ENCODE measurements at regions not wholly inside any gene's neighbourhood (a gene's known extent, or its start where the extent isn't known, plus 50 kb on each side); places are given as distances from the start of the nearest gene placed in this dataset.

DNA sequence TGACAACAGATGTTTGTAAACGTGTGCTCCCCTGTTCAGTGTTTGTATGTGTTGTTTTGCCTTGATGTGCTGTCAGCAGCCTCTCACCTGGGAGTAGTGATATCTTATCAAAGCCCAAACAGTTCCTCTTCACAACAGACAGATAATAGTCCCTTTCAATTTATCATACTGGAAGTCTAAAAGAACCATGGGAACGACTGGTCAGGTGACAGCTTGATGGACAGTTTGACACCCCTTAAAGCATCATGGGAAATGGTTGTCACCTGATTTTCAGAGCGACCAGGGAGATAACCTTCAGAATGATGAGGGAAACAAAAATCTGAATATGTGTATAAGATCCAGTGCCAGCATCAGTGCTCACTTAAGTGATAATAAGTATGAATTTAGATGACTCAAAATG is 146.3 kb upstream of the SOX2 start:
- Histone ChIP-seq H3K27ac (ENCODE audit: low read length) (no peak overlapping the region), H3K36me3 (ENCODE audit: insufficient read depth, low read length) (no peaks in the 10 kb centered on the region), H3K9me3 (ENCODE audit: insufficient read depth, low read length, severe bottlenecking) (no peaks in the 10 kb centered on the region), H3K79me2 (ENCODE audit: insufficient read depth, low read length) (no peaks in the 10 kb centered on the region), H3K4me3 (ENCODE audit: low read depth in 1 of 2, low read length in 2 of 2) (no peak overlapping the region), H3K27me3 (ENCODE audit: insufficient read depth, low read length, poor library complexity) (no peaks in the 10 kb centered on the region), H4K20me1 (ENCODE audit: insufficient read depth, low read length) (no peaks in the 10 kb centered on the region), H3K9ac (ENCODE audit: low read depth, low read length) (no peak overlapping the region), H3K4me1 (ENCODE audit: insufficient read depth, low read length) (no peaks in the 10 kb centered on the region), H3K4me2 (ENCODE audit: insufficient read depth, low read length) (no peak overlapping the region), H2AFZ (ENCODE audit: low read depth, low read length) (no peak overlapping the region)
- TF ChIP-seq, protein P1, sequence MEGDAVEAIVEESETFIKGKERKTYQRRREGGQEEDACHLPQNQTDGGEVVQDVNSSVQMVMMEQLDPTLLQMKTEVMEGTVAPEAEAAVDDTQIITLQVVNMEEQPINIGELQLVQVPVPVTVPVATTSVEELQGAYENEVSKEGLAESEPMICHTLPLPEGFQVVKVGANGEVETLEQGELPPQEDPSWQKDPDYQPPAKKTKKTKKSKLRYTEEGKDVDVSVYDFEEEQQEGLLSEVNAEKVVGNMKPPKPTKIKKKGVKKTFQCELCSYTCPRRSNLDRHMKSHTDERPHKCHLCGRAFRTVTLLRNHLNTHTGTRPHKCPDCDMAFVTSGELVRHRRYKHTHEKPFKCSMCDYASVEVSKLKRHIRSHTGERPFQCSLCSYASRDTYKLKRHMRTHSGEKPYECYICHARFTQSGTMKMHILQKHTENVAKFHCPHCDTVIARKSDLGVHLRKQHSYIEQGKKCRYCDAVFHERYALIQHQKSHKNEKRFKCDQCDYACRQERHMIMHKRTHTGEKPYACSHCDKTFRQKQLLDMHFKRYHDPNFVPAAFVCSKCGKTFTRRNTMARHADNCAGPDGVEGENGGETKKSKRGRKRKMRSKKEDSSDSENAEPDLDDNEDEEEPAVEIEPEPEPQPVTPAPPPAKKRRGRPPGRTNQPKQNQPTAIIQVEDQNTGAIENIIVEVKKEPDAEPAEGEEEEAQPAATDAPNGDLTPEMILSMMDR (IDR thresholded peaks at IDR 0.05; ENCODE audit: borderline replicate concordance, extremely low read depth, low read length, poor library complexity, severe bottlenecking), result no peak
- no peak for TF ChIP-seq EZH2 (IDR thresholded peaks at IDR 0.05; ENCODE audit: borderline replicate concordance, low read depth, low read length, severe bottlenecking)
- DNase-seq (no peak), ATAC-seq (ENCODE audit: insufficient read depth, low read depth) (no peak)

DNA sequence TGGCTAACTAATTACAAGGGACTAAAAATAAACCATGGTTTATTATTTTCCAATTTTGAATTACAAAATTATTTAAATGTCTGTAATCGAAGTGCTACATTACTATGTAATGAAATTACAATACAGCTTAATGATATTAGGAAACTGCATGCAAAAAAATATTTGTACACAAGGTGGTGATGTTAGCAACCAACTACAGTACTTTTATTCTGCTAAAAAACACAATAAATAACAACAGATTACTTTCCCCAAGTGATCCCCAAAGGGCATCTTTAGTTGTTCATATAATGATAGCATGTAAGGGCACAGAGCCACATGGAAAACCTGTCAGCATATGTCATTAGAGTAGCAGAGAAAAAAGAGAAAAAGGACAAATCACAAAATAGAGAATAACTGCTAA is 147.5 kb upstream of the SOX2 start:
- H3K27ac ChIP-seq (ENCODE audit: low read length), result no peak overlapping the region
- no peak overlapping the region for H2AFZ ChIP-seq (ENCODE audit: low read depth, low read length)
- no peaks in the 10 kb centered on the region for H3K27me3 ChIP-seq (ENCODE audit: insufficient read depth, low read length, poor library complexity)
- TF ChIP-seq, protein P1 (IDR thresholded peaks at IDR 0.05; ENCODE audit: borderline replicate concordance, extremely low read depth, low read length, poor library complexity, severe bottlenecking), result no peak
- TF ChIP-seq EZH2 (IDR thresholded peaks at IDR 0.05; ENCODE audit: borderline replicate concordance, low read depth, low read length, severe bottlenecking), result no peak
- no peaks in the 10 kb centered on the region for H3K36me3 ChIP-seq (ENCODE audit: insufficient read depth, low read length)
- H4K20me1 ChIP-seq (ENCODE audit: insufficient read depth, low read length), result no peaks in the 10 kb centered on the region
- H3K4me2 ChIP-seq (ENCODE audit: insufficient read depth, low read length), result no peak overlapping the region
- H3K9ac ChIP-seq (ENCODE audit: low read depth, low read length), result no peak overlapping the region
- H3K4me3 ChIP-seq (ENCODE audit: low read depth in 1 of 2, low read length in 2 of 2), result no peak overlapping the region
- ATAC-seq (ENCODE audit: insufficient read depth, low read depth), result no peak
- no peaks in the 10 kb centered on the region for H3K9me3 ChIP-seq (ENCODE audit: insufficient read depth, low read length, severe bottlenecking)
- H3K79me2 ChIP-seq (ENCODE audit: insufficient read depth, low read length), result no peaks in the 10 kb centered on the region
- no peaks in the 10 kb centered on the region for H3K4me1 ChIP-seq (ENCODE audit: insufficient read depth, low read length)
- no peak for DNase-seq

DNA sequence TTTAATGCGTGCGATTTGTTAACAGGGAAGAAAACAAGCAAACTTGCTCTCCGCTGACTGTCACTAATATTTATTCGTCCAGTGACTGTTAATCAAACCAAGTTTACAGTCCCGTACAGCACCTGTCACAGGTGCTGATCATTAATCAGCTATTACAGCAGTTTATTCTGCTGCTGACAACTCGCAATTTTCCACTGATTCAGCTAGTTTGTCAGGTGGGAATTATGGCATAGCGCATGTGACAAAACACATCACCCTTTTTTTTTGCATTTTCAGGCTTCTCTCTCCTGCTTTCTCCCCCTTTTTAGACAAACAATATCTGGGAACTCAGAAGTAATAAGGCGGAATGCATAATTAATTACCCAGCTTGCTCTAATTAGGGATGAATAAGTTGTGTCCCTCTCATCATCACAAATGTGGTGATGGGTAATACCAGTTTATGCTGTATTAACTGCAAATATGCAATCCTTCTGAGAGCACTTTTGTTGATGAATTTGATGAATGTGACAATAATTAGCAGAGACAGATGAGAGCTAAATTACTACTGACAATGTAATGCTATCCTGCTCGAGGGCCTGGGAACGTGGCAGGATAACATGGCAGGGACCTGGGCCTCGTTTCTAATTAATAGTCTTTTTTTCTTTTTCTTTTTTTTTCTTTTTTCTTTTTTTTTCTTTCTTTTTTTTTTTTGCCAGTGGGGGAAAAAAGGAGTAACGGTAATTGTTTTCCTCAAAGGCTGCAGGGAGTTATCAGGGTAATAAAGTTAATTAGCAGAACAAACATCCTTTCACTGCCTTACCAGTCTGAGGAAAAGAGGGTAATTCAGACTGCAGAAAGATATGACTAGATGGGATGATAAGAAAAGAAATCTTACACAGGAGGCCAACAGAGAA is 150.3 kb upstream of the SOX2 start:
- Histone ChIP-seq H3K27me3 (ENCODE audit: insufficient read depth, low read length, poor library complexity) (no peaks in the 10 kb centered on the region), H3K4me1 (ENCODE audit: insufficient read depth, low read length) (no peaks in the 10 kb centered on the region), H3K36me3 (ENCODE audit: insufficient read depth, low read length) (no peaks in the 10 kb centered on the region), H3K9me3 (ENCODE audit: insufficient read depth, low read length, severe bottlenecking) (no peaks in the 10 kb centered on the region), H3K27ac (ENCODE audit: low read length) (no peak overlapping the region), H3K4me3 (ENCODE audit: low read depth in 1 of 2, low read length in 2 of 2) (no peak overlapping the region), H4K20me1 (ENCODE audit: insufficient read depth, low read length) (no peaks in the 10 kb centered on the region), H3K4me2 (ENCODE audit: insufficient read depth, low read length) (no peak overlapping the region), H3K79me2 (ENCODE audit: insufficient read depth, low read length) (no peaks in the 10 kb centered on the region), H3K9ac (ENCODE audit: low read depth, low read length) (no peak overlapping the region), H2AFZ (ENCODE audit: low read depth, low read length) (no peak overlapping the region)
- DNase-seq (no peak), ATAC-seq (ENCODE audit: insufficient read depth, low read depth) (no peak)
- no peak for TF ChIP-seq EZH2 (IDR thresholded peaks at IDR 0.05; ENCODE audit: borderline replicate concordance, low read depth, low read length, severe bottlenecking)
- TF ChIP-seq, protein P1 (IDR thresholded peaks at IDR 0.05; ENCODE audit: borderline replicate concordance, extremely low read depth, low read length, poor library complexity, severe bottlenecking), result no peak
